ENCODE measurements at regions not wholly inside any gene's neighbourhood (a gene's known extent, or its start where the extent isn't known, plus 50 kb on each side); places are given as distances from the start of the nearest gene placed in this dataset.
"Not testable (repeated sequence)": the region's sequence is repeated elsewhere in the genome, so short reads cannot be mapped to it uniquely, and the experiment has no call there.

DNA sequence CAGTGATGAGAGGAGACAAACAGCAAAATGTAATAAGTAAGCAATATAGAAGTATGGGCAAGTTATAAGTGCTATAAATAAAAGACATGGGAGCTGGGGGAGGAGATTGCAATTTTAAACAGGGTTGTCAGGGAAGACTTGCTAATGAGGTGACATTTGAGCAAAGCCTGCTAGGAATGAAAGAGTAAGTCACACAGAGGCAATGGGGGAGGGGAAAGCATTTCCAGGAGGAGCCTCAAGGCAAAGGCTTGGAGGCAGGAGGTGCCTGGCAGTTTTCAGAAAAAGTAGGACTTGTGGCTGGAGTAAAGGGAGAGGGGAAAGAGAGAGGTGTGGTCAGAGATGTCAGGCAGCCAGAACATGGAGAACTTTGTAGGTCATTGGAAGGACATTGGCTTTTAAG lies 124.4 kb upstream of the NMUR2 start:
- no peak for DNase-seq

DNA sequence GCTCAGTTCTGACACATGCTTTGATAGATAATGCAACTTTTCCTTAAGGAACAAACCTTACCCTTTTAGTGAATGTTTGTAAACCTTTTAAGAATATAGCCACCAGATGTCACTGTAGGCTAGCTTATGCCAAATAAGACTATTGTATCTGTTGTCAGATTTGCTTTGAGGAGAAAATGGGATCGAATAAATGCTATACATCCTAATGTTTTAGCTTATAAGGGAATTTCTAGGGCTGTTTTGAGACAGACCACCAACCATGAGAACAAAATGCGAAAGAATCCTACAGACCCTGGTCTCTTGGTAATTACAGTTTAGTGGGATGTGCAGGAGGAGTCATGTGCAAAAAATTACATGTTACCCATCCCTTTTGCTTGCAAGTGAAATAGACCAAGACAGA lies 127.6 kb upstream of the NMUR2 start:
- no peak for DNase-seq

DNA sequence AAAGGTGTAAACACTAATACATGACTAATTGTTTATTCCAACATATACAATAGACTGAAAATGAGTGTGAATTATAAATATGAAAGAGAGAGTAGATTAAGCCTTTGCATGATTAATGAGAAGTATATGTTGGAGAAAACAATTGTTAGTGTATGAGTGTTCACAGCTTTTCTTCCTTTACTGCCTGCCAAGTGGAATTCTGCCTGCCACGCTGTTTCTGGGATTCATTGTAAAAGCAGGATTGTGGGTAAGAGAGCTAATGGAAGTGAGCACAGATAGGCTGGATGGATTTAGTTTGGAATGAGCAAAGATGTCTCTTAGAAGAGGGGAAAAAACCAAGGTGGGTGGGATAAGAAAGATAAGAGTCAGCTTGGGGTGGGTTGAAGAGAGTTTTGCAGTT lies 129.6 kb upstream of the NMUR2 start:
- no peak for DNase-seq

DNA sequence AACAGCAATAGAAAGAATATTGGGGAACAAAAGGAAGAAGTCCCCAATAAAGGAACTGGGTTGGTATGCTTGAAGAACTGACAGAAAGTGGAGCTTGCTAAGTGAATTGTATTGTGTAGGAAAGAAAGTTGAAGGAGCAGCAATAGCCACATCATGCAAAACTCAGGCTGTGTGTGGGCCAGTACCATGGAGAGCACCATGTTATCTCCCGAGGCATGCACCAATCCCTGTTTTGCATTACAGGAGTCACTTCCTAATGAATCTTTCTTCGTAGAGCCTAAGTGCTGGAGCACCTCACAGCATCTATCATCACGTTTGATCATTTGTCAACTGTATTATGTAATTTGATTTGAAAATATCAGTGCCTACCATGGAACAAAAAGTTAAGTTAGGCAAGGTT lies 137.7 kb upstream of the NMUR2 start:
- no peak for DNase-seq

DNA sequence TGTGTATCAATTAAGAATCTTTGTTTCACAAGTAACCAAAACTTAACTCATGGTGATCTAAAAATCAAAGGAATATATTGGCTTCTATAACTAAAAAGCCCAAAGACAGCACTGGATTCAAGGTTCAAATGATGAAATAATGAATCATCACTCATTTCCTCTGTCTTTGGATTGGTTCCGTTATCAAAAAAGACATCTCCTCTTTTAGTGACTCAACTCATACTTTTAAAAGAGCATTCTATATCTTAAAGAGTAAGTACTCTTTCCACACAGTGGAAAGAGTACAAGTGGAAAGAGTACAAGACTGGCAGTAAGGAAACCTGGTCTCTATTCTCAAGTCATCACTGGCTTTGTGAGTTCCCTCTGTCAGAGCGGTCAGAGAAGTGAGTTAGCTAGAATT lies 141.4 kb upstream of the NMUR2 start:
- no peak for DNase-seq

DNA sequence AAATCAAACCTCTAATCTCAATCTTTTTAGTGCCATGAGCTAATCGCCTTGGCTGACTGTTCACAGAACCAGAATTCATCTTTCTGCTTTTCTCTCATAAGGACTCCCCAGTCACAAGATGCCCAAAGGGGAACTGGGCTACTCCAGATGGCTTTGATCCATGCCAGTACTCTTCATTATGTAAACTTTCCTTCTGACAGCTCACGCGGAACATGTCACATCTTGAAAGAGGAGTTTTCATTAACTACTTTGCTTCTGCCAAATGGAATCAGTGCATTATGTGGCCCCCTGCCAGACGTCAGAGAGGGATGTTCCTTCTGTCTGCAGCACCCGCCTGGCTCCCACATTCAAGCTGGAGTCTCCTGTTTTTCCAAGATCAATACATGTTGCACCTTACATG lies 142.1 kb upstream of the NMUR2 start:
- no peak for DNase-seq

DNA sequence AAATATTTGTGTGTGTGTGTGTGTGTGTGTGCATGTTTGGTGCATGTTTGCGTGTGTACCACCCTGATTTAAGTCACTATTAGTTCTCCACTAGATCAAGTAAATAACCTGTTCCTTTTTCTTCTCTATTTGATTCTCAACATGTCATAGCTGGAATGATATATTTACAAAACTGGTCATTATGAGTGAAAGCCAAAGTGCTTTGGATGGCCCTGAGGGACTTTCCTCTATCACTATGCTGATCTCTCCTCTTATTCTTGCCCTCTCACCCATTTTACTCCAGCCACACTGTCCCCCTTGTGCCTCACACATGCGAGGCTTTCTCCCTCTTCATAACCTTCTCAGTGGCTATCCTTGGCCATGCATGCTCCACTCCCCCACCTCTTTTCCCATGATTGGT lies 144.6 kb upstream of the NMUR2 start:
- DNase-seq: no peak

DNA sequence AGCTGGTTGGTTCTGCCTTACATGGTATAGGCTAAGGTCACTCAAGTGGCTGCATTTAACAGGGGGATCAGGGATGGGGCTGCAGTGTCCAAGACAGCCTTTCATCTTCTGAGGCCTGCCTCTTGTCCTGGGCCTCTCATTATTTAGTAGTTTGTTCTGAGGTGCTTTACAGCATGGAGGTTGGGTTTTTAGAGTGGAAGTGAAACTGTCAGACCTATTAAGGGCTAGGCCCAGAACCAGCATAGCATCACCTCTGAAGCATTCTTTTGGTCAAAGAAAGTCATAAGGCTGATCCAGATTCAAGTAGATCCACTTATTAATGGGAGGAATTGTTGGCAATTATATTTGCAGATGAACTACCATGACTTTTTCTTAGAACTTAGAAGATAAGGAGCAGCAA lies 146.0 kb upstream of the NMUR2 start:
- DNase-seq: no peak

DNA sequence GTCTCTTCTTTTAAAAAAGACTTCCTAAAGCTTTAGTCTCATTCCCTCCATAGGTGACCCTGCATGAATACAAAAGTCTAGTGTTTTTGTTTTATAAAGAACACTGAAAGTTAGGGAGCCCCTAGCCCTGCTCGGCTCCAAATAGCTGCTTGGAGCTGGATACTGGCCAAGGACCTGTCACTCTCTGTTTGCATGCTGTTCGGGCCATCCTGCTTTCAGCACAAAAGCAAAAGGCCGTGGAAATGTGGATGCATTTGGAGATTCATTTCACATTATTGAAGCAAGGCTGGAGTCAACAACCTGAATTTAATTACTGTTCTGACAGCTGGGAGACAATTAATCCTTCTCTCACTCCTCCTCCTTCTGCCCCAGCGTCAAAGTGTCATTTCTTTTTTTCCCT lies 151.7 kb upstream of the NMUR2 start:
- no peak for DNase-seq

DNA sequence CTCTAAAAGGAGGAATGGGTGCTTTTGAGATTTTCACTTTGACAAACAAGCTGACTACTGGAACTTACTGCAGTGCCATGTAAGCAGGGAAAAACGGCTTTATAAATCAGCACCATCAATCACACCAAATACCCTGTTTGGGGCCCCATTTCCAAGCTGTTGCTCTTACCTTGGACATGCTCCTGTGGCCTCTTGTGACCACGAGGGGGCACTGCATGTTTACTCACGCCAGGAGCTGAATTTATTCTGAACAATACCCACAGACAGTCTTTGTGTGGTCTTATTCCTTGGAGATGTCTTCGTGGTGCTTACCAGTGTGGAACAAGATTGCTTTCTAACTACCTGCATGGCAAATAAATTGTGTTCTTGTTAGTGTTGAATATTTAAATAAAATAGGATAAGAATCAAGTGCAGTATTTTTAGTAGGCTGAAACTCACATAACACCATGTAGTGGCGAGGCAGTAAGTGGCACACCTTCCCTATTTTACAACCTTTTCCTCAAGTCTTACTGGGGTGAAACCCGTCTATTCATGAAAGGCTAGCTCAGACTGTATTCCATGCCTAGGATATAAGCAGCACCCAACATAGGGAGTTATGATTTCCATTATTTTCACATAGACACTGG lies 155.5 kb upstream of the NMUR2 start:
- DNase-seq: no peak

DNA sequence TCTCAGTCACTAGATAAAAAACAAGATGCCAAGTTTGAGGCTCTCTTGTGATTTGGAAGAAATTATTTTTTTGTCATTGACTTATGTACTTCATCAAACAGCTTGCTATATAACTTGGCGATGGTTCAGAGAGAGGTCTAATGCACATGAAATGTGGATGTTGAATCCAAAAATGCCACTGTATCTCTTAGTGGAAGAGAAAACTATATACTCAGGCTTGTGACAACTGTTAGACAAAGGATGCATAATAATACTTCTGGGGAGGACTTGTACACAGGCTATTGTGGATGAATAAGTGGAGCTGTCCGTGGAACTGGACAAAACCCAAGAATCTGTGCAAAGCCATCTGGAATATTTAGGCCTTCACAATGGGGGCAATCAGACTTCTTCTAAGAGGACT lies 162.9 kb upstream of the NMUR2 start:
- no peak for DNase-seq

DNA sequence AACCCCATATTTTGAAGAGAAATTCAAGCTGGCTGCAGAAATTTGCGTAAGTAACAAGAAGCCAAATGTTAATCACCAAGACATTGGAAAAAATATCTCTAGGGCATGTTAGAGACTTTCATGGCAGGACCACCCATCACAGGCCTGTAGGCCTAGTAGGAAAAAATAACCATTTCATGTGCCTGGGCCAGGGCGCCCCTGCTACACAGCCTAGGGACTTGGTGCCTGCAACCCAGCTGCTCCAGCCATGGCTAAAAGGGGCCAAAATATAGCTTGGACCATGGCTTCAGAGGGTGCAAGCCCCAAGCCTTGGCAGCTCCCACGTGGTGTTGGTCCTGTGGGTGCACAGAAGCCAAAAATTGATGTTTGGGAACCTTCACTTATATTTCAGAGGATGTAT lies 167.7 kb upstream of the NMUR2 start:
- no peak for DNase-seq

DNA sequence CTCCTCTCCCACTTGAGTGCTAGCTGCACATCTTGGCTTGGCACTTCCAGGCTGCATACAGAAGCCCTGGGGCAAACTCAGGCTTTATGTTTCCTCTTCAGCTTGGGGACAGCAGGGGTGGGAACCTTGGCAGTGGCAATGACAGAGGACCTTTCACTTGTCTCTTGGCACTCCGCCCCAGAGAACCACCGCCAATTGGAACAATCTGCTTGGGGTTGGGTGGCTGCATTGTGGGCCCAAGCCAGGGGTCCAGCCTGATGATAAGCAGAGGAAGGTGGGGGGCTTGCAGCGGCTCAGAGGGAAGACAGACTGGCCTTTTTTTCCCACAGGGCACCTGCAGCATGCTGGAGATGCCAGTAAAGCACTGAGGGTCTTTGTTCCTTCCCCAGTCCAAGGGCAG lies 179.0 kb upstream of the NMUR2 start:
- no peak for DNase-seq

DNA sequence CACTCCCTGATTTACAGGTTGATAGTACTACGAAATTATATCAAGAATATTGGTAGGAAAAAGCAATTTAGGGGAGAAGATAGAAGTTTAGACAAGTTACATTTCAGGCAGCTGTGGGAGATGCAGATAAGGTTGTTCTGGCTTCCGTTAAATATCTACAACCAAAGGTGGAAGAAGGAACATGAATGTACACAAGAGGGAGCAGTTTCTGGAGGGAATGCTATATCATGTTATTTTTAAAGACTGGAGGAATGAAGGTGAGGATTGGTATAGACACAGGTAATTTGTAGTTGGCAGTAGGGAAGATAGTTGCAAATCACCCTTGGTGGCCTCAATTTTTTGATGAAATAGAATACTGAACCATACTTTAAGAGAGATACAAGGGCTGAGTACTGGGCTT lies 187.3 kb upstream of the NMUR2 start:
- DNase-seq: no peak

DNA sequence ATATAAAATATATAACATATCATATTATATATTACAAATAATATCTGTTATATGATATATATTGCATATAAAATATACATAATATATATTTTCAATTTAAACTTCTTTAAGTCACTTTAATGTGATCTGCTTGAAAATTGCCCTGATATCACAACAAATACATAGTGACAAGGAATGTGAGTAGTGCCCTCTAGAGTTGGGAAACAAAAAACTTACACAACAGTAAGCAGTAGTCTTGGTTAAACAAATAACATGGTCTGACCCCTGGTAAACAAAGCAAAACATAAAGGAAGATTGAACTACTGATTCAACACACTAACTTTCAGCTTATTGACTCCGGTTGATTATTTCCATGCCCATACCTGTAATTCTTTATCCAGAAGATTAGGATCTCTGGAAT lies 188.3 kb upstream of the NMUR2 start:
- DNase-seq: no peak

DNA sequence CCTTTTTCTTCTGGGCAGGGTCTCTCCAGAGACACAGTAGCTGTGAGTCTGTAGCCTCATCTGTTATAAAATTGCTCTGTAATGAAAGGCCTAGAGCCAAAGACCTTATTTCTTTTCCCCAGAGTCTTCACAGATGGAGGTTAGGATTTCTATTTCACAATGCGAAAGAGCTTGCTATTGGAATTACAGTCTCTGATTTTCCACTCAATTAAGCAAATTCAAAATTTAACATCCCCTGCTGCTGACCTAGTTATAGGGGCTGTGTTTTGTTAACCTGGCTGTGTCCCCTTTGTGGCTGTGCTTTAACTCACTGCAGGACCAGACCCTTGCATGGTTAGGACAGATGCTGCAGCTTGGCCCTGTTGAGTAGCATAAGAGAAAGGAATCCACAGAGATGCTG lies 190.3 kb upstream of the NMUR2 start:
- no peak for DNase-seq

DNA sequence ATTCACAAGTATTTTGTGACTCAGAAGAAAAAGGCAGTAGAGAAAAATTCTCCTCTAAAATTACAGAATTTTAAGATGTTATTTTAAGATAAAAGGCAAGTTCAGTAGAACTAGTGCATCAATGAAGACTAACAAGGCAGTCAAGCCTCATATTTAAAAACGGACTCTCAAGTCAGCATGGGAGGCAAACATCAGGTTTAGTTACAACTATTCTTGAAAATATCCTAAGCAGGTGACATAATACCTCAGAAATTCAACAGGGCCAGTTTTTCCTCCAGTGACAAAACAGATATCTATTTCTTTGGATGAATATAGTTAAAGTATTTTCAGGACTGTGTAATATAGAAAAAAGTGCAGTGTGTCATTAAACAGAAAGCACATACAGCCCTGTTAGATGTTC lies 194.0 kb upstream of the NMUR2 start:
- no peak for DNase-seq

DNA sequence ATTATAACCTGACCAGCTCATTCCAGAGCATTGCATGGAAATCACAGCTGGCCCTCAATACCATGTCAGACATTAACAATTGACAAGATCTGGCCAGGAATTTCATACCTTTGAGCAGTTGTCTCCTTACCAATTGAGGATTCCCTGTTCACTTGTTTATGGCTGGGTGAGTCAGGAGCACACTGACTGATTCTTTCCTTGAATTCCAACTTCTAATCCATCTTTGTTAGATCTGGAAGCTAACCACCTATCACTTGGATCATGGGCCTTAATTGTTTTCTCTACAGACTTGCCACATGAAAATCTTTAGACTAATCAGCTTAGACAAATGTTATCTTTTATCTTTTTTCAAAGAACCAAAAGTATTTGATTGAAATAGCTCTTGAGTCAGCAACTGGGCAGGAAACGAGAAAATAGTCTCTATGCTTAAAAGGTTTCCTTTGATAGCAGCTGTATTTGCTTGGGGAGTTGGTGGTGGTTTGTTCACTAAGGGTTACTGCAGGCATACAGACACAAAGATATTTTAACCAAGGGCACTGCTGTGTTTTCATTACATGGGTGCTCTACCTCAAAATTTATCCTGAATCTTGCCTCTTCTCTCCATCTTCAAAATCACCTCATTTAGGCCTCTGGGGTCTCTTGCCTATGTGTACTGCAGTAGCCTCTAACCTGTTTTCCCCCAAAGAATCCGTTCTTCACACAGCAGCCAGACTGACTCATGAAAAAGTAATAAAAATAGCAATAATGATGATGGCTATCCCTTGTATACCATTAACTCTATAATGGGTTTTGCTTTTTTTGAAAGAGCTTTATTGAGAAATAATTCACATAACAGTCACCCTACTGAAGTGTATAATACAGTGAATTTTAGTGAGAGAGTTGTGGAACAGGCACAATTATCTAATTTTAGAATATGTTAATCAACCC lies 197.0 kb upstream of the NMUR2 start:
- no peak for DNase-seq

DNA sequence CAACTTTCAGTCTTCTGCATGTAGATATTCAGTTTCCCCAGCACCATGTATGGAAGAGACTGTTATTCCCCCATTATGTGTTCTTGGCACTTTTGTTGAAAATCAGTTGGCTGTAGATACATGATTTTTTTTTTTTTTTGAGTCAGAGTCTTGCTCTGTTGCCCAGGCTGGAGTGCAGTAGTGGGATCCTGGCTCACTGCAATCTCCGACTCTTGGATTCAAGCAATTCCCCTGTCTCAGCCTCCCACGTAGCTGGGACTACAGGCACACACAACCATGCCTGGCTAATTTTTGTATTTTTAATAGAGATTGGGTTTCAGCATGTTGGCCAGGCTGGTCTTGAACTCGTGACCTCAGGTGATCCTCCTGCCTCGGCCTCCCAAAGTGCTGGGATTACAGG lies 201.0 kb upstream of the NMUR2 start:
- not testable (repeated sequence) for DNase-seq

DNA sequence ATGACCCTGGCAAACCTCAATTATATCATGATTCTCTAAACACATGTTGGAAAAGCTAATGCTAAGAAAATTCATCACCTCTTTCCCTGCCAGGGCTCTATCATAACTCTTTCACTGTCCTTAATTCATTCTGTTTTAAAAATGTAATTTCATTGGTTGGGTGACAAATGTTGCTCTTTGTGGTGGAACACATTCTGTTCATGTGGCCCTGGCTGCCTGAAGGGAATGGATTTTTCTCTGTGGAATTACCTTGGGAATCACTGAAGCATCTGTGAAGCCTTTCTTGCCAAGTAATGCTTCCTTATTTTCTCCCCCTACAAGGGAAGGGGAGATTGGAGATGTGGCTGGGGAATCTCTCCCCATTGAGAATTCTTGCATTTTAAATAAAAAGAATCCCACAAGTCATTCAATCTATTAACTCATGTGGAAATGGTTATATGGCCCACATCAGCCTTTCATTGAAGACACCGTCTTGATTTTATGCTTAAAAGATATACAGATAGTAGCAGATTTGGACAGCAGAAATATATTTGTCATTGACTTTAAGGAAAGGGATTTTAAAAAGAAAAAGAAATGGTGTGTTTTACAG lies 201.8 kb upstream of the NMUR2 start:
- no peak for DNase-seq

DNA sequence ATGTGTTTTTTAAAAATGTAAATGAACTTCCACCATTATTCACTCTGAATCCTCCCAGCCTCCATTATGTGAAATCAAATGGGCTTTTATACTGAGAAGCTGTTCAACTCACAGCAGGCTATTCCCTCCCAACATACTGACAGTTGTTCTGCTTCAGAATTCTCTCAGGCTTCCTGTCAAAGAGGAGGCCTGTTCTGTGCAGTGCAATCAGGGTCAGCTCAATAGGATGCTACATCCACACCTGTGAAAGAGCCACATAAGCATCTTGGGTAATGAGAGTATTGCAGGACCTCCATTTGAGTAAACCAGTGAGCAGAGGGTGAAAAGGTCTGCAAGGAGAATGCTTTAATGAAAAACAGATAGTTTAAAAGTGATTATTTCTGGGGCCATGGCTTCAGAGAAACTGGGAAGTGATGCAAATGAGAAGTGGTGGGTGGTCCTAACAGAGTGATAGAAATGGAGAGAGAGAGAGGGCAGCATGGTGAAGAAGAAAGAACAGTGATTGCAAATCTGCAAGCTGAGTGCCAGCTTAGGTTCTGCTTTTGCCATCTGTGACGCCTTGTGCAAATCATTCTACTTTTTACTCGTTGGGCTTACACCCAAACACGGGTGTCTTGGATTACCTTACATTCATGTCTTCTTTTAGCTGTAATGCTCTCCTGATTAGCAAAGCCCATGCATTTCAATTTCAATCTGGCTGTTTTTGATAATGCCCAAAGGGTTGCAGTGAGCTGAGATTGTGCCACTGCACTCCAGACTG lies 202.5 kb upstream of the NMUR2 start:
- no peak for DNase-seq

DNA sequence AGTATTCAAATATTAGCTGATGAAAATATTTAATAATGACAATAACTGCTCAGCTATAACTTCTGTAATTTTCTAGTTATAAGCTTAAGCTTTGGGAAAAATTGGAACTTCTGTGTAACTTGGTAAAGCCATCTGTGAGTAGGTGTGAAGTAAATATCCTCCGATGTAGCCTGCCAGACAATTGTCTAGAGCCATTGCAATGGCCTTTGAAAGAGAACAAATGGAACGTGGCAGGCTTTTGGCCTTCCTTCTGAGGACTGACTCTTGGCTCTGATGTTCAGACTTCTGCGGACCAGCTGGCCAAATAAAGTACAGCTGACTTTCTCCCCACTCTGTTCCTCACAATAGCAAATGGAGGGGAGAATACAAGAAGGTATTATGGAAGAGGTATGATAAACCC lies 203.4 kb upstream of the NMUR2 start:
- DNase-seq: no peak

DNA sequence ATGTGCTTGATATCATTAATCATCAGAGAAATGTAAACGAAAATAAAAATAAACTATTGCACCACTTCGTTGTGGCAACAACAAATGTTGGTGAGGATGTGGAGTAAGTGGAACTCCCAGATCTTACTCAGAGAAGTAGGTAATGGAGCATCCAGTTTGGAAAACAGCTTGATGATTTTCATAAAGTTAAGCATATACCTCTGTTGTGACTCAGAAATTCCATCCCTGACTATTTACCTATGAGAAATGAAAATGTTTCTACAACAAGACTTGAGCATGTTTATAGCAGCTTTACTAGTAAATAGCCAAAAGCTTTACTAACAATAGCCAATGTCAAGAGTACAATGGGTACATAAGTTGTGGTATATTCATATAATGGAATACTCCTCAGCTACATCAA lies 214.7 kb upstream of the NMUR2 start:
- DNase-seq: no peak

DNA sequence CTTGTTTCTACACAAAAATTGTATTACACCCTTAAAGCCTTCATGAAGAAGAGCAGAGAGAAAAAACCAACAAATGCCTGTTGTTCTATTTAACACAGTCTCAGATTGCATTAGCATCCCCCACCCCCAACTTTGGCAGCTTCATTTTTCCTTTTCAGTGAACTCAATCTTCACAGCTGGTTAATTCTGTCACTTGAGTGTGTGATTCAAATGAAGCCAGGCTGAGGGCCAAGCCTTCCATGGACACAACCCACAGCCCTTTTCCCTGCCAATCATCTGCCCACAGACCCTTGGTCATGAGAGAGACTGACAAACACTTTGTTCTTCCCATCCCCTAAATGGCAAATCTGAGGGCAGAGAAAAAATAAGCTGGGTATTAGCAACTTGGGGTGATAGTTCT lies 217.5 kb upstream of the NMUR2 start:
- DNase-seq: no peak

Data from 8988T (cell line).